ENCODE measurements at regions not wholly inside any gene's neighbourhood (a gene's known extent, or its start where the extent isn't known, plus 50 kb on each side); places are given as distances from the start of the nearest gene placed in this dataset.

GRCh38 chr20:55919319-55919718 is 86.0 kb downstream of the CBLN4 start:
- DNase-seq (ENCODE audit: low read depth): no peak
- H3K4me3 ChIP-seq (ENCODE audit: low read depth, low read length): no peak overlapping the region
- no peak for TF ChIP-seq CTCF (conservative IDR thresholded peaks at IDR 0.05; ENCODE audit: low read depth, low read length)

GRCh38 chr20:55918471-55918870 is 86.8 kb downstream of the CBLN4 start:
- no peak for TF ChIP-seq CTCF (conservative IDR thresholded peaks at IDR 0.05; ENCODE audit: low read depth, low read length)
- H3K4me3 ChIP-seq (ENCODE audit: low read depth, low read length): no peak overlapping the region
- no peak for DNase-seq (ENCODE audit: low read depth)

- no peak for TF ChIP-seq CTCF (conservative IDR thresholded peaks at IDR 0.05; ENCODE audit: low read depth, low read length)
- no peak overlapping the region for H3K4me3 ChIP-seq (ENCODE audit: low read depth, low read length)
- DNase-seq (ENCODE audit: low read depth): no peak
These were observed 112.3 kb downstream of the CBLN4 start for GRCh38 chr20:55893031-55893430.

GRCh38 chr20:55888685-55889084 is 116.6 kb downstream of the CBLN4 start:
- DNase-seq (ENCODE audit: low read depth): no peak
- TF ChIP-seq CTCF (conservative IDR thresholded peaks at IDR 0.05; ENCODE audit: low read depth, low read length): no peak

GRCh38 chr20:55882910-55883309 is 122.4 kb downstream of the CBLN4 start:
- no peak for DNase-seq (ENCODE audit: low read depth)
- no peak for TF ChIP-seq CTCF (conservative IDR thresholded peaks at IDR 0.05; ENCODE audit: low read depth, low read length)
- no peak overlapping the region for H3K4me3 ChIP-seq (ENCODE audit: low read depth, low read length)

More at GRCh38 chr20:55888685-55889084, 116.6 kb downstream of the CBLN4 start:
- H3K4me3 ChIP-seq (ENCODE audit: low read depth, low read length): no peak overlapping the region

GRCh38 chr20:55882286-55882685 is 123.0 kb downstream of the CBLN4 start:
- H3K4me3 ChIP-seq (ENCODE audit: low read depth, low read length): no peak overlapping the region
- TF ChIP-seq CTCF (conservative IDR thresholded peaks at IDR 0.05; ENCODE audit: low read depth, low read length): no peak
- DNase-seq (ENCODE audit: low read depth): no peak

DNA sequence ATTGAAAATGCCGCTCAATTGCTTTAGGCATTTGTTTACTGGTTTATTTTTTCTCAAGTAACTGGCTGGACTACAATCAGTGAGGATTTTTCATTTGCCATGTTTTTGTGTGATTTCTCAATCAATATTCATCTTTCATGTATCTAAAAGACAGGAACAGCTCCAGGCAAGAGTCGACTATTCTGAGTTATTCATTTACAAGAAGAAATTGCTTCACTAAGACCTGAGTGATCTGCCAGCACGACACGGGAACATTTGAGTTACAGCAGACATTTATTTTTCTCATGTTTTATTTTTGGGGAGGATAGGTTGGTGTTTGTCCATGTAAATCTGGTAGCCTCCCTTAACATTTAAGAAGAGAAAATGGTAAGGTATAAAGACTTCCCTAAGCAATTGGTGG is 124.1 kb downstream of the CBLN4 start:
- no peak for DNase-seq (ENCODE audit: low read depth)
- no peak overlapping the region for H3K4me3 ChIP-seq (ENCODE audit: low read depth, low read length)
- no peak for TF ChIP-seq CTCF (conservative IDR thresholded peaks at IDR 0.05; ENCODE audit: low read depth, low read length)

Measured in epithelial cell of proximal tubule (primary cell).